ENCODE measurements at regions not wholly inside any gene's neighbourhood (a gene's known extent, or its start where the extent isn't known, plus 50 kb on each side); places are given as distances from the start of the nearest gene placed in this dataset.

DNA sequence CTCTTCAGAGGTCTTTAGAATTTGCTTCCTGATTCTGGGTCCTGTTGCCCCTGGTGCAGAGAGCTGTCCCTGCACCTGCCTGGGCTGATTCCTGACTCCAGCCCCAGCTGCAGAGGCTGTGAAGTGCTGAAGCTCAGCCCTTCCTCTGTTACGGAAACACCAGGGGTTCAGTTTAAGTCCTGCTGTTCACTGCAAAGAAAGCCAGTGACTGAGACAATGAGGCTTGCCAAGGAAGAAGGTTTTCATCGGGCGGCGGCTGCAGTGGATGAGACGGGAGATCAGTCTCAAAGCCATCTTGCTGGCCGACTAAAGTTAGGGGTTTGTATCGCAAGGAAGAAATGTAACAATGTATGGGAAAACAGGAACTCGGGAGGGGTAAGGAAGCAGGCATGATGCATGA, 142.4 kb upstream of the ZNF236 start:
- no peak for DNase-seq

DNA sequence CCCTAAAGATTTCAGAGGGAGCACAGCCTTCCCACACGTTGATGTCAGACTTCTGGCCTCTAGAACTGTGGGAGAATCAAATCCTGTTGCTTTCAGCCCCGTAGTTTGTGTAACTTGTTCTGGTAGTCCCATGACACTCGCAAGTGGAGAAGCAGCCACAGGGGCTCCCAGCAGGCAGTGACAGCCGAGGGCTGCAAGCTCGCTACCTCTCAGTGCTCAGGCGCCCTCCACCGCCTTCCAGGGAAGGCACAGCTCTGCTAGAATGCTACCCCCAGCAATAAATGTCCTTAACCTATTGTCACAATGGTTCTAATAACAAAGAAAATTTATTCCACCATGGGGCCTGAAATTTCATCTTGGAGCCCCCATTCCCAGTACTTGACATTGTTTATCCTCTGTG, 143.1 kb upstream of the ZNF236 start:
- DNase-seq, result no peak

DNA sequence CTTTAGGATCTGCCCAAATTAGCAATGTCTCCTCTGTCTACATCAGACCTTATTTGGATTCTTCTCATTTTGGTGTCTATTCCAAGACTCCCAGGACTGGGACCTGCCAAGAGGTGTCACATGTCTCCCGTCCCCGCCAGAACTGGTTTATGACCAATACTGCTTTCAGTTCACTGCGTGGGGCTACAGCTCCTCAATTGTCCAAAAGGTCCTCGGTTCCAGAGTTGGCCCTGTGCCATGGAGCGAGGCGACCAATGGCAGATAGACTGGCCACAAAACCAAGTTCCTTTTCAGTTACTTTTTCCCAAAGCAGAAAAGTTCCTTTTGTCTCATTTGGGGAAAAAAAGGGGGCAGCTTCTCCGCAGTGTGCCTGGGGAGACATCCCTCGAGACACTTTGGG, 144.1 kb upstream of the ZNF236 start:
- DNase-seq, result no peak

DNA sequence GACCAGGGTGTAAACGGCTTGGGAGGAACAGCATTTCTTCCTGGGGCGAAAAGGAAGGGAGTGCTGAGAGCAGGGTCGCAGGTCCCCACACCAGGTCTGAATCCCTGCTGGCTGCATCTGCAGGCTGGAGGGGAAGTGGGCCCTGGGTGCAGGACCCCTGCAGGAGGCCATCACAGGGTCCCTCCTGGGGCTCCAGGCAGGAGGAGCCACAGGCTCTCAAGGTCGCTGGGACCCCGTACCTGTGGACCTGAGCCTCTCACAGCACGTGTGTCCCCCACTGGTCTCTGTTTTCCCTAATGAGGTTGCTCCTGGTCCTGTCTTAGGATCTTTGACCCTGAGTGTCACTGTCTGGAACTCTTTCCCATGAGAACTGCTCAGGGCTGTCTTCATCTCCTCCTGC, 147.8 kb upstream of the ZNF236 start:
- DNase-seq, result no peak

DNA sequence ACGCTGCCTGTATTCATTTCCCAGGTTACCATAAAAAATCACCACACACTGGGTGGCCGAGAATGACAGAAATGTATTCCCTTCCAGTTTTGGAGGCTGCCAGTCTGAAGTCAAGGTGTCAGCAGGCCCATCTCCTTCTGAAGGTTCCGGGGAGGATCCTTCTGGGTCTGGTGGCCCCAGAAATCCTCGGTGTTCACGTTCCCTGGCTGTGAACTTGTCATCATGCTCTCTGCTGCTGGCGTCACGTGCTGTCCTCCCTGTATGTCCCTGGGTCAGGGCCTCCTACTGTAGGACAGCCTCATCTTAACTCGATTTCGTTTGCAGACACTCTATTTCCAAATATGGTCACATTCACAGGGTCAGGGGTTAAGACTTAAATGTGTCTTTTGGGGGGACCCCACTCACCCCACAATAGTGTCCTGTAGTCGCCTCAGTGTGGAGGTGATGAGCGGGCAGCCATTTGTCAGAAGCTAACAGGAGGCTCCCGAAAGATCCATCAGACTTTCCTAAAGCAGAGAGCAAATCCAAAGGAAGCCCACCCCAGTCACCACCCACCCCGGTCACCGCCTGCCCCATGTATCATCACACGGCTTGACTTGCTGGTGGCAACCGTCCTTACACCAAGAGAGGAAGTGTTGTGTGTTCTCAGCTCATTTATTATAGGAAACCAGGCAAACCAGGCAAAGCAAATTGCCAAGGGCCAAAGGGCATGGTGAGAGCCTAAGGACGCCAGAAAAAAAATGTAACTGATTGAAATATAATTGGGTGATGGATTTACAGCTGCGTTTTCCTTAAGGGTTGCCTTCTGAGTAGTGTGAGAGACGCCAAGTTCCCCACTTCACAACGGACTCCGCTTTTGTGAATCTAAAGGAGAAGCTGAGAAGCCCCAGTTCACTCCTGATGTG, 148.8 kb upstream of the ZNF236 start:
- no peak for DNase-seq

DNA sequence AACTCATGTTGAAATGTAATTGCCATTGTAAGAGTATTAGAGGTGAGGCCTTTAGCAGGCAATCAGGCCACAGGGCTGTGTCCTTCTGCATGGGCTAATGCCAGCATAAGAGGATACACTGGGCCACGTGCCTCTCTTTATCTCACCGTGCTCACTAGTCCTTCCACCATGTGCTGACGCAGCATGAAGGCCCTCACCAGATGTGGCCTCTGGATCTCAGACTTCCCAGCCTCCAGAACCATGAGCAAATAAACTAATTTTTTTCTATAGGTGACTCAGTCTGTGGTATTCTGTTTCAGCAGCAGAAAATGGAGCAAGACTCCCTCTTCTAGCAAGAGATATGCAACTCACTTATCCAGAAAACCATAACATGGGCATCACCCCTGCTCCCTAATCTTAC, 149.7 kb upstream of the ZNF236 start:
- DNase-seq, result no peak

DNA sequence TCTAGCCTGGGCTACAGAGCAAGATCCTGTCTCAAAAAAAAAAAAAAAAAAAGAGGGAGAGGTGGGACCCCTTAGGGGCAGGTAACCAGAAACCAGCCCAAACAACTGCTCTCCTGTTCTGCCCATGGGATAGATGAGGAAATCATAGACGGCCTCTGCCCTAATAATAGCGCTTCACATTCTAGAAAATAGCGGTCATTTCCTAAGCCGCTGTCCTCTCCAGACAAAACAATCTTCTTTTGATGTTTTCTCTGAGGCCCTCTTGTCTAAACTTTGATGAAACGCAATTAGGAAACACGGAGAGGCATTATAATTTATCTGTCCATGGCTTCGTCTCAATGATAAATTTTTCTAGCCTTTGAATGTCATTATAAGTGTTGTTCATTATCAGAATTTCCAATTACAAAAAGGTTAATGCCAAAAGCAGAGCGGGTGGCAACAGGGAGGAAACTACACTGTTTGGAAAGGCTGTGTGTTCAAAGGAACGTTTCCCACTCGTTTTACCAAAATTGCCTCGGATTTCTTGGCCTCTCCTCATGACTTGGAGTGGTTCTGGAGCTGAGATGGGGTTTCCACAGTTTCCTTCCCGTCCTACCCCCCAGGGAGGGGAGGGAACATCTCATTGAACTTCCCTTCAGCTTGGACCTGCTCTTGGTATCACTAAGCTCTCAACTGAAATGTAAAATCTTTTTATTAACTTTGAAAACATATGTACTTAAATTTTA, 151.6 kb upstream of the ZNF236 start:
- no peak for DNase-seq

DNA sequence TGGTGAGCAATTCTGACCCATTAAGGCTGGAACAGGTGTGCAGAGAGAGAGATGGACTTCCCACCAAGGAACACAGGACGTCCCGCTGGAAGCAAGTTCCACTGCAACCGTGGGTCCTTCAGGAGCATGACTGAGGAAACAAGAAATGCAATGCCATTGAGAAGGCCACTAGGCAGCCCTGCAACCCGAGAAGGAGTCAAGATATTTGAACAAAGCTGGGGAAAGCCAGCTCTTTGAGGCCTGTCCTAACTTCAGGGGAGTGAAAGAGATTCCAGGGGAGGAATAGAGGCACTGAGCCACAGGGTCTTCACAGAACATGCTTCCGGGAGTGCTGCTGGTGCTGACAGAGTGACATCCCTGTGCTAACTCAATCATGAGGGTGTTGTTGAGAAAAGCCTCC, 153.8 kb upstream of the ZNF236 start:
- DNase-seq, result no peak

DNA sequence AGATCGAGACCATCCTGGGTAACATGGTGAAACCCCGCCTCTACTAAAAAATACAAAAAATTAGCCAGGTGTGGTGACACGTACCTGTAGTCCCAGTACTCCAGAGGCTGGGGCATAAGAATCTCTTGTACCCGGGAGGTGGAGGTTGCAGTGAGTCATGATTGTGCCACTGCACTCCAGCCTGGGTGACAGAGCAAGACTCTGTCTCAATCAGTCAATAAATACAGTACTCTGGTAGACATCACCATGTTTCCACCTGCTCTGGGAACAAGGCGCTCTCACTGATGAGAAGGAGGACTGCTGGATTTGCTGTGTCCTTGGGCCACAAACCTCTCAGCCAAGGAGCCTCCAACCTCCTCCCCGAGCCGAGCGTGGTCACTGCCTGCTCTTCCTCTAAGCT, 154.2 kb upstream of the ZNF236 start:
- DNase-seq, result no peak

DNA sequence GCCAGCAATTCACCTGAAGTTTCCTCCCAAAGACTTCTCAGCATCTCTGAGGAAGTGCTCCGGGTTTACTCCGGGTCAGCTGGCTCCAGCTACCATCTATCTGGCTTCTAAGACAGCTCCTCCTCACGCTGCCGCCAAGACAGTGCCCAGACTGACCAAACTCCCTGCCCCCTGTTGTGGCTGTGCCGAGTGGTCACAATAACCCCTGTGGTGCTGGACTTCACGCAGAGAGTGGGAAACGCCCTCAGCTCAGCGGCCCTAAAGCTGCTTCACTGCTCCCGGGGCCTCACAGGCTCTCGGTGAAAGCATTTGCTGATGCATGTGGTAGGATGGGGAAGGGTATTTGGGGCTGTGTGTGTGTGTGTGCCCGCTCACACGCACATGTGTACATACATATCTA, 154.8 kb upstream of the ZNF236 start:
- DNase-seq, result no peak

DNA sequence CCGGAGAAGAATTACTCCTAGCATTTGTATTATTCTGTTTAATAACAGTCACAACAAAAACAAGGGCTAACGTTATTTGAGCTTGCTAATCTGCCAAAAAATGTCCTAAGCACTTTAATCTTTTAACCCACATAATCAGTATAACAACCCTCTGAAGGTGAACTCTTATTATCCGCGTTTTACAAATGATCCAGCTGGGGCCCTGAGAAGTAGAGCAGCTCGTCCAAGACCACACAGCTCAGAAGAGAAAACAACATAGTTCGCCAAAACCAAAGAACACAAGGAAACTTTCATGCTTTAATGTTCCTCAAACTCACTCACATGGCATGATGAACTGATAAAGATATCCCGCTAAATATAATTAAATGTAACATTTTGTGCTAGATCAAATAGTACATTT, 159.7 kb upstream of the ZNF236 start:
- DNase-seq, result no peak

DNA sequence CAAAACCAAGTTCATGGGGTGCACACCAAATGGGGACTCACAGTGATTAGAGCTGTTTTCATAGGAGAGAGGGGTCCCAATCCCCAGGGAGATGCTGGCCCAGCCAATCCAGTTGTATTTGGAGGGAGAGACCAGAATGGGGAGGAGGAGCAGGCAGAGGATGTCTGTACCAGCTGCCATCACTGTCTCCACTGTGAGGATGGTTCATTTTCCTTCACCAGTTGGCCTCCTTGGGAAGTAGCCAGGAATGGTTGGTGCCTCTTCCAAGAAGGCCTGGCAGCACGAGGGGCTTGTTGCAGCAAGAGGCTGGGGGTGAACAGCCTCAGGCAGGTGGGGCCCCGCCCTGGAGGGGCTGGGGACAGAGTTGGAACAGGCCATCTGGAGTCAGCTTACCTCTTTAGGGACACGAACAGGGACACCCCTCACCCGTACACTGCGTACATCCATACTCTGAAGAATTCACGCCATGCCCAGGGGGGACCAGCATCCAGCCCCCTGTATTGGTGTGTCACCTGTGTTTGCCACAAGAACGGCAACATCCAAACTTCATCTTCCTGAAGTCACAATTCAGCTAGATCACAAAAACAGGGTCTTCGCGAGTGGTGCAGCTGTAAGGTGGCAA, 161.7 kb upstream of the ZNF236 start:
- DNase-seq, result no peak

DNA sequence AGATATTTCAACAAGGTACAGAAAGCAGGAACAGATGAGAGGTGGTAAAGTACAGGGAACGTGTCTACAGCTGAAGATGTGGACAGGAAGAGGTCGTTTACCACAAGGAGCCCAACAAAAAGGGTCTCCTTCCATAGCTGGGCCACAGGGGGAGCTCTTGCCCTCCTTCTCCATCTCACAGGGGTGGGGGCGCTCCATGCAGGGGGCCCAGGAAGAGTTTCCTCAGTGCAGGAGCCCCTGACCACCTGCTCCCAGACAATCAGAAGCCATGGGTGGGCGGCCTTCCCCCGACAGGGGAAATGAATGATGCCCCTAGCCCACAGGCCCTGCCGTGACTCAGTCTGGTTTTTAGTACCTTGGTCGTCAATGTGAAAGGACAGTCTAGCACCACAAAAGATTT, 163.6 kb upstream of the ZNF516 start:
- no peak for DNase-seq

DNA sequence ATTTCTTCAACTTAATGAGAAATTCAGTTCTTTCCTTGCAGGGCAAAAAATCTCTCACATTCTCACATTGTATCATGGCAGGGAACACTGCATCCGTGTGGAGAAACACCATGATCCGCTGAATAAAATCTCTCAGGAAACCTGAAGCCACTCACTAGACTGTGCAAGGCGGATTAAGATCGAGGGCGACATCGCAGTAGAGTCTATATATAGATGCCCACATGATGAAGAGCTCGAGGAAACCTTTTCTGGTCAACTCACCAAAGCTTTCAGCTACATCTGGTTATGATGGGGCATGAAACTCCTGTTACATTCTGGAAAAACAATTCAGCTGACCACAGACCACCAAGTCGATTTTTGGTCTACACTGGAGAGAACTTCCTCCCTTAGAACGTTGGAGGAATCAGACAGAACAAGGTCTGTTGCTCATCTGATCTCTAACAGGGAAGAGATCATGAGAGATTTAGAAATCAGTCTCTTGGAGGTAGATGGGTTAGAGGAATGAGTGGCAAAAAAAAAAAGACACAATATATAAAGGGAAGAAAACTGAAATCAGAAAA, 162.9 kb upstream of the ZNF516 start:
- DNase-seq, result no peak

DNA sequence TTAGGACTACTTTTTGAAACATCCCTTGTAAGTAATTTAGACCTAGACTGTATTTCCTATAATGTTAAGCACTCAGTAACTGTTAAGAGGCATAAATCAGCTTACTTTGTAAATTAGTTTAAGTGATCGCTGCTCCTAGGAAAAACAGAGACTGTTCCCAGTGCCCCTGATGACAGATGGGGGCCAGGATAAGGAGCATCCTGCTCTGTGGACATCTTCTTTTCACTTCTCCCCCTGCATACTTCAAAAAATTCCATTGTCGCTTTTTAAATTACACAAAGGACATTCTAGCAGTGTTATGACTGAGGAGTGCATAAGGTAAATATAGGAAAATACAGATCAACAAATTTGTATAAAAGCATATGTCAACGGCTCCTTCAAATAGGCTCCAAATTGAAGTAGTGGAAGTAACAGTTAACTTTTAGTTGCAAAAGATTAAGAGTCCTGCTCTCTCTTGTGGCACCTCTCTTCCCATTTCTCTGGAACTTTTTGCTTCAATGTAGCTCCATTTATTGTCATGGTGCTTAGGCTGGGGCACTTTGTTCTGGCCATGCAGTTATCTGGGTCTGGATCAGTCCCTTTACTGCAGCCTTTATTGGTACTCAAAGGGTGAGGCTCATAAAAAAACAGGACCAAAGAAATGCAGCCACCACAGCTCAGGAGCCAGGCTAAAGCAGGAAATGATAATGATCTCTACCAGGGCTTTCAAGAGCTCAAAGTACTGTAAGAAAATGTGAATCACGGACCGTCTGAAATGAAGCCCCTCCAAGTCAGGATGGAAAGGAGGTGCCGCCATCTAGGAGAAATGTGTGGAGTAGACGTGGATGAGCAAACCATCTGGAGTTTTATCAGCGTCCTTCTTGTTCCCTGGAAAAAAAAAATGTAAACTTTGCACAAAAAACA, 162.1 kb upstream of the ZNF516 start:
- no peak for DNase-seq

DNA sequence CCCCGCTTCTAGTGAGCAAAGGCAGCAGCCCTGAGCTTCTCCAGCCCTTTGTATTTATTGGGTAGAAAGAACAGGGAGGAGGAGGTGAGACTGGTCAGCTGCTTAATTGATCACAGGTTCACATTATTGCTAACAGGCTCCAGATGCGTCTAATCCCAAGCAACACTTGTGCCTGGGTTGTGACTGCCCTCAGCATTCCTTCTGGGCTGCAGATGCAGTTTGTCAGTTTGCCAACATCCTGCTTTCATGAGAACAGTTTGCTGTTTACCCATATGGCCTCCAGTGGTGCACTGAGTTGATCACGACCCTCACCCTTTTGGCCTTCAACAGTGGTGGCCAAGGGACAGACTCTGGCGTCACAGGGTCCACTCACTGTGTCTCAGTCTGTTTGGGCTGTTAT, 159.5 kb upstream of the ZNF516 start:
- DNase-seq, result no peak

DNA sequence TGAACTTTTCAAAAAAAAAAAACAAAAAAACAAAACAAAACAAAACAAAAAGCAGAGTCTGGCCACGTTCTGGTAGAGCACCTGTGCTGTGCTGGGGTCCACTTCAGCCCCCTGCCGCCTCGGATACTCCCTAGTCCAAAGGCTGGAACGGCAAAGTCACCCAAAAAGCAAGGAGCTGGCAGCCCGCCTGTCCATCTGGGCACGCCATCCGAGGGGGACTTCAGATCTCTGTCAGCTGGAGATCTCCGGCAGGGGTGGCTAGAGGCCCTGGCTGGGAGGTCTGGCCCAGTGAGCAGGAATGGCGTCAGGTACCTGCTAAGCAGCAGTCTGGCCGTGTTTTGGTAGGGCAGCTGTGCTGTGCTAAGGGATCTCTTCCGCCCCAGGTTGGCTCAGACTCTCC, 152.3 kb upstream of the ZNF516 start:
- DNase-seq, result no peak

DNA sequence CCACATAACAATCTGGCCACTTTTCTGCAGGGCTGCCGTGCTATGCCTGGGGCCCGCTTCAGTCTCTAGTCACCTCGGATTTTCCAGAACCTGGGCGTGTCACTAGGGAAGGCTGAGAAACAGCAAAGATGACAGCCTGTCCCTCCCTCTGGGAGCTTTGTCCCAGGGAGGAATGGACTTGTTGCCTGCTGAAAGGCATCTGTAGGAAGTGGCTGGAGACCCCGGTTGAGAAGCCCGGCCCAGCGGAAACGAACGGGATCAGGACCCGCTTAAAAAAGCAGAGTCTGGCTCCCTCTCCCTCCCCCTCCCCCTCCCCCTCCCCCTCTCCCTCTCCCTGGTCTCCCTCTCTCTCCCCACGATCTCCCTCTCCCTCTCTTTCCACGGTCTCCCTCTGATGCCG, 149.5 kb upstream of the ZNF516 start:
- DNase-seq, result no peak

DNA sequence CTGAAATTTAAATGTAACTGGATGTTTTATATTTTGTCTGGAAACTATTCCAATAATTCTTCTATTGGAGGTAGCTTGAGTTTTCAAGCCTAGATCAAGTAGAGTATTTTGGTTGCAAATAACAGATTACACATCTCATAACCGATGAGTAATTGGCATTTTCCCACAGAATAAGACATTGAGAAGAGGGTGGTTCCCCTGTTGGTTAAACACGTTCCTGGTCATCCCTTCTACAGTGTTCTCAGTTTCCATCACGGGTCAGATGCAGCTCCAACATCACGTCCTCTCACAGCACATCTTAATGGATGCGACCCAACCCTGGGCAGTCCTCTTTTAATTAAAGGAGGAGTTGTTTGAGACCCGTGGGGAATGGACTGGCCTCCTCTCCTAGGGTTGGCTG, 149.0 kb upstream of the ZNF516 start:
- DNase-seq, result no peak

DNA sequence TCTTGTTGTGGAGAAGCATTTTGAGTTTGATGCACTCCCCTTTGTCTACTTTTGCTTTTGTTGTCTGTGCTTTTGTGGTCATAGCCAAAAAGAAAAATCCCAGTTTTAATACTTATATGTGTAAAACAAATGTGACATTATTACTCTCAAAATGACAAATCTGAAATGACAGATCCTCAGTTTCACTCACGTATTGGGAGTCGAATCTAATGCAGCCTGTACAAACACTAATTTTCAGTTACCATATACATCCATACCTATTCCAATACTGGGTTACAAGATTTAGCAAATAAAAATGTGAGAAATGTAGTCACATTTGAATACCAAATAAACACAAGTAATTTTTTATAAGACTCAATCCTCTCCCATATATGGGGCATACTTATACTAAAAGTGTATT, 148.2 kb upstream of the ZNF516 start:
- DNase-seq, result no peak

DNA sequence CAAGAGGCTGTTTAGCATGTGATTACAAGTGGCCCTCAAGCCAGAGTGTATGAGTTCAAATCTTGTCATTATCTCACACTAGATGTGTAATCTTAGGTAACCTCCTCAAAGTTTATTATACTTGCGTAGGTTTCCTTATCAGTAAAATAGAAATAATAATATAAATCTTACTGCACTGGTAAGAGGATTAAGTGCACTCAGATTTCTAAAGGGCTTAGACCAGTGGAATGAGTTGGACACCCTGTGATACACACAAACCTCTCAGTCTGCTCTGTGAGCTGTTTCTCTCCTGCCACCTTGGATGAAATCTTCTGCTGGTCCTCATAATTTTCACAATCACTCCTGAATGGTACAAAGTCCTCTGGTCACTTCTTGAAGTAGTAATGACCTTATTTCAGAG, 145.4 kb upstream of the ZNF516 start:
- no peak for DNase-seq

DNA sequence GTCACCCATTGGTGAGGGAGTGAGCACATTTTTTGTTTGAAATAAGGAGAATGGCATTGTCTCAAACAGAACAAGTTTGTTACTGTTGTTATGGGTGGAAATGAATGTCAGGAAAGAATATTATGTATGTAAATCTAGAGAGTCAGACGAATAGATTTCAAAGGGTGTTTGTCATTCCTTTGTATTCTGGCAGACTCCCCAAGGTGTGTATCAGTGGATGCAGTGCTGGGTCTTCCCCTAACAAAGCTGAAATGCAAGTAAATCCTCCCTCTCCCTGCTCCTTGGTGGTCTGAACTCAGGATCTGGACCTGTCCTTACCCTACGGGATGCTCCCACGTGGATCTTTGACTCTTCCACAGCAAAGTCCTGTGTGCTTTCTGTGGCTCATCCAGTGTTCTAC, 139.5 kb upstream of the ZNF516 start:
- no peak for DNase-seq
